ENCODE measurements at regions not wholly inside any gene's neighbourhood (a gene's known extent, or its start where the extent isn't known, plus 50 kb on each side); places are given as distances from the start of the nearest gene placed in this dataset.

- TF ChIP-seq EZH2 (IDR thresholded peaks at IDR 0.05; ENCODE audit: insufficient read depth, poor library complexity, severe bottlenecking) (no peak), EZH2phosphoT487 (IDR thresholded peaks at IDR 0.05; ENCODE audit: insufficient read depth, low read depth) (no peak)
These were observed 518.4 kb upstream of the SLITRK1 start for GRCh38 chr13:84400706-84401105.
